HG03342 (cell line): ENCODE measurements at regions not wholly inside any gene's neighbourhood (a gene's known extent, or its start where the extent isn't known, plus 50 kb on each side); places are given as distances from the start of the nearest gene placed in this dataset.

ENCODE experiments used
- ATAC-seq: cut with Tn5 transposase; IDR thresholded peaks from one replicate; pipeline ENCODE4 v1.9.1; 2021; ENCODE audit warnings: mild to moderate bottlenecking, moderate library complexity; ENCODE audit not compliant: unreplicated experiment

DNA sequence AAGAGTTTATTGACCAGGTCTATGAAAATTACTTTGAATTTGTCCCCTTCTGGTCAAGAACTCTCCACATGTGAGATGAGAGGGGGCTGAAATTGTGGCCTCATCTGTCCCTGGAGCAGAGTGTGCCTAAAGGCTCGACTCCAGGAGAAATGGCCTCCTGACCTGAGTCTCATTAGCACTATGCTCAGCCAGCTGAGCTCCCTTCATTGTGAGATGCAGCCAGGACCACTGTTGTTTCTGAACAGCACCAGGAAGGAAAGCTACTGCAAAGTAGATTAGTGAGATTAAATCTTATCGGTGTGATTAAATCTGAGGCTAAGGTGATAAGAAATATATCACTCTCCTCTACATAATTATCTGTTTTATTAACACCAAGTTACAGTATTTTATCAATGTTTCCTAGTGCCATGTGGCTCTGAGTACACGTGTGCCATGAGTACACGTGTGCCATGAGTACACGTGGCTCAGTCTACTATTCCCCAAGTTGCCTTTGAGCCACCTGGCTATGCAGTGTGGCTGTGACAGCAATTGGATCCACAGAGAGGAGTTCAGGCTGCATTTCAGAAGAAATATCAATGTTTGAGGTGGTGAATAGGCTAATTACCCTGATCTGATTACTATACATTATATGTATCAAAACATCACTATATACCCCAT is 126.9 kb downstream of the IPMK start:
- no peak for ATAC-seq

DNA sequence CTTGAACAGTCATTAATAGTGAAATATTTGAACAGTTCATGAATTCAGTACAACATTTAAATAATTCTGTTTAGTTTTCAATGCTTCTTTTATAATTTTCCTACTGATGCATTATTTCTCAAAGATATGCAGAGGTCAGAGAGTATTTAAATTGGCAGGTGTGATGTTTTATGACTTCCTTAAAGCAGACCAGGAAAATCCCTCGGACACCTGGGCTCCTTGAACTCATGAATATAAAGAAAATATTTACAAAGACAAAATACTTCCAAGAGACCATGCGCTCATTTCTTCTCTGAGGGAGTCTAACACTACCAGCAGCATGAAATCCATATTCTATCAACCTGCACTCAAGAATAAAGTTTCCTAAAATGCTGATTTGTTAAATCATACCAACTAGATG is 127.6 kb downstream of the IPMK start:
- ATAC-seq: no peak

DNA sequence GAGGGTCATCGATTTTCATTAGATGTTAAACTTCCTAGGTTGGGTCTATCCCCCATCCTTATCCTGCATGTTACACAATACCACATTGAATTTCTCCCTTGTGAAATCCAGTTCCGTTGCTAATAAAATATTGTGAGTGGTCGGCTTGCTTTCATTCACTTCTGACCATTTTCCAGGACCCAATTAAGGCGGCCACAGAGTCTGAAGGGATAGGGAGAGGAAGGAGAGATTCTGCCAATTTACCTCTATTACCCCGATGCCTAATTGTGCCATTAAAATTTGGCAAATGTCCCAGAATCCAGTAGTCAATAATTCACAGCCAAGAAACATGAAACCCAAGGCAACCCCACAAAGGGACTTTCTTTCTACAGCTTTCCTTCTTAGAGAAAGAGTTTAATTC is 129.9 kb downstream of the IPMK start:
- no peak for ATAC-seq

DNA sequence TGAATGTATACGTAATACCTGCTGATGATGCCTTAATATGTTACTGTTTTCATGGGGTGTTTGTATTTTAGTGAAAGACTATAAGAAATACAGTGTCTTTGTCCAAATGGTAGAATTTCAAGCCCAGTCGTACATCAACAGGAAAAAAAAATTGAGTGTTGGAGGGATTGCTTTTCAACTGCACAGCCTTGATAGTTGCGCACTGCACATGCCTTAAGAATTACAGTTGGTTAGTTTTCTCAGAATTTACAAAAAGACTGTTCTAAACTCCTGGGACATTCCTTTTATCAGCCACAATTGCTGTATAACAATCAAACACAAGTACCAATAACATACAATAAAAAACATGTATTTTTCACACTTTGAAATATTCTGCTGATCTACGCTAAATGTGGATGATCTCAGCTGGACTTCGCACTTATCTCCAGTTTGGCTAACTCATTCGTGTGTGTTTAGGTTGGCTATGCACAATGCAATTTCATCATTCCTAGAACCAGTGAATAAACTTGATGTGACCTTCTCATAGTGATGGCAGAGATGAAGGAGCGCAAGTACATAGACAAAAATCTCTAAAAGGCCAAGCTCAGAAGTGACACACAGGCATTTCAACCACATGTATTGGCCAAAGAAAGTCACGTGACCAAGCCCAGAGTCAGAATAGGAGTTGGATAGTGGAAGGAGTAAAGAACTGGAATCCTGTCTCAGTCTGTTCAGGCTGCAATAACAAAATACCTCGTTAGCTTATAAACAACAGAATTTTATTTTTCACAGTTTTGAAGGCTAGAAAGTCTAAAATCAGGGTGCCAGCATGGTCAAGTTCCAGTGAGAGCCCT is 152.3 kb downstream of the IPMK start:
- no peak for ATAC-seq

GRCh38 chr10:58109731-58110130 is 158.0 kb downstream of the IPMK start:
- no peak for ATAC-seq

DNA sequence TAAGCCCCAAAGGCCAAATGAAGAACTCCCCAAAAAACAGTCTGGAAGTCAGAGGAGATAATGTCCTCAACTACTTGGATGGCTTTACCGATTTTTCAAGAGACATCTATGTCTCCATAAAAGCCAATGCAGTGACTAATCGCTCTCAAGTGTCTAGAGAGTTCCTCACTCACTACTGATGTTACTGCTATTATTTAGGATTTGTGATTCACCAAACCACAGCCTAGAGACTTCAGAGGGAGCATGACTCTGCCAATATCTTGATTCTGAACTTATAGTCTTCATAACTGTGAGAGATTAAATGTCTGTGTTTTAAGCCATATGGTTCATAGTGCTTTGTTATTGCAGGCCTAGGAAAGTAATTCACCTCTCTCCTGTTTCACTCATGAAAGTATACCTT is 160.2 kb downstream of the IPMK start:
- no peak for ATAC-seq

DNA sequence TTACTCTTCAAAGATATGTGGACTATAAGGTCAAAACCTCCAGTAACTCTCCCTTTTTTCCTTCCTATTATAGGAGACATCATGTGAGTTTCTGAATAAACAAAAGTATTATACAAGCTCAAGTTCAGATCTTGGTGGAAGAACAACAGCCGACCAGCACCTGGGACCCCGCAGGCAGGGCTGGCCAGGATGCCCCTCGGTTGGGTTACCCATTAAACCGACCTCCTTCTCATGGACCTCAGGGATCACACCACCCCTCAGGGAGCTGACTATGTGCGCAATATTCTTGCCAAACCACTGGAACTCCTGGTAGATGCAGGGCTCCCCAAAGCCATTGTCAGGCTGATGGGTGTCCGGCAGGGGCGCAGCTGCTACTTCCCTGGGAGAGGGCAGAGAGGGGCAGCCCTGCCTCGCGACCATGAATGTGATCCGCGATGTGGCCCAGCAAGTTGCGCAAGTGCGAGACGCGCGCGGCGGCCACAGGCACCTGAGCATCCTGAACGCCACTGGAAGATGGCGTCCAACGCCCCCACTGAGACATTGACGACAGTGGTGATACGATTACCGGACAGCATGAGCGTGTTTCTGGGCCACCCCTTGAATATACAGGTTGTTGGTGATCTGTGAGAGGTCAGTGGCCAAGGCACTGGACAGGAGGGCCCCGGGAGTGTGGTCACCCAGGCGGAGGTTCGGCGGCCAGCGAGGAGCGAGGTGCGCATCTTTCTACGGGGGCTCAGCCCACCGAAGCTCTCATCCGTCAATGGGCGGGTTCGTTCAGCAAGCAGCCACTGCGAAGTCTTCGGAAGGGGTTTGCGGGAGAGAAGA is 161.3 kb downstream of the IPMK start:
- ATAC-seq: no peak

DNA sequence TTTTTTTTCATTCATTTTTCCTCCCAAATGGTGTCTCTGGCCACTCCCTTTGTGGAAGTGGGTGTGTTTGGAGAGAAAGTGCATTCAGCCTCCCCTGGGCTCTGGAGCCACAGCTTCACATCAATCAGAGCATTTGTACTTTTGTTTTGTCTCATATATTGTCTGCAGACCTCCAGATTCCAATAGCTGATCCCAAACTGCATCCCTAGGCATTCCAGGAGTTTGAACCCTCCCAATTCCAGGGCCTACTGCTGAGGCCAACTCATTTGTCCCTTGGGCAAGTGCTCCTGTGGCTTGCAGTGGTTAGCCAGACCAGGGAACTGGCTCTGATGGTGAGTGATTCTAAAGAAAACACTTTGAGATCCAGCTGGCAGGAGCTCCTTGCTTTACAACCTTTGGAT is 163.3 kb downstream of the IPMK start:
- ATAC-seq: no peak

GRCh38 chr10:58102897-58103296 is 164.8 kb downstream of the IPMK start:
- no peak for ATAC-seq

GRCh38 chr10:58101682-58102081 is 166.0 kb downstream of the IPMK start:
- ATAC-seq: no peak

DNA sequence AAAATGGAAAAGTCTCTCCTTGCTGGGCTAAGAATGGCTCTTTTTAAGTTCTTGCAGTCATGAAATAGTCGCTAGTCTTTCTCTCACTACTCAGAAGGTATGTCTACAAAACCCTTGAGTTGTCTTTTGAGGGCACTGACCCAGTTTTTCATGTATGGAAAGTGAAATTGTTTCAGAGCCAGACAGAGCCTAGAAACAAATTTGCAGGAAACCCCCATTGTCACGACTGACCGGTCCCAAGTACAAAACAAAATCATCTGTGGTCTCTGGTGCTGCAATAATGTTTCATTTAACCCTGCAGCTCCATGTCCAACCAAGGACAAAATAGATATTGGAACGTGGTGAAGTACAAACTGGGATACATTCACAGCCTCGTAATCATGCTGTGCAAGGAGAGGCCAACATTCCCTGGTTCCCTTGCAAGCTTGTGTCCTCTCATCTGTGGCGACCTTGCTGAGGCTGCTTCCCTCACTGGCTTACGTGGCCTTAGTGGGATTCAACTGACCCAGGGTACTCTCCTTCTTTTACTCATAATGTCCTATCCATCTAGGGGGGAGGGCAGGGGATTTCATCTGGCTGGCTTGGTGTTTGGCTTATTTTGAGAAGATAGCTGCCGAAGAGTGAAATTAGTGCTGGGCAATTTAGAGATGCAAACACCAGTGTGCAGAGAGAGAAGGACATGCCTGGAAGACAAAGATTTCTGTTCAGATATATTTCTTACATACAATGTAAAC is 172.5 kb downstream of the IPMK start:
- ATAC-seq: no peak

GRCh38 chr10:58091886-58092285 is 175.8 kb downstream of the IPMK start:
- no peak for ATAC-seq

DNA sequence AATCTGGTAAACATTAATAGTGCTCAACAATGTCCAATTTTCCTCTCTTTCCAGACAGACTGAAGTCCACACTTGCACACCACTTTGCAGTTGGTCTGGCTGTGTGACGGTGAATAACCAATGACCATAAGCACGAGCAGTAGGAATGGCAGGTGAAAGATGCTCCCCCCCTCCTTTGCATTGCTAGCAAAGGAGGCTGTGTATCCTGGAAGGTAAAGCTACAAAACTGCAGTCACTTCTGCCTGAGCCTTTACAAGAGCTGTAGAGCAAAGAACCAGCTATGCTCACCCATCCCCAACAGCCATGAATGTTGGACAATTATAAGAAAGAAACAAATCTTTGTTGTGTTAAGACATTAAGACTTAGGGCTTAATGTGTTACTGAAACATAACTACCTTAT is 178.0 kb downstream of the IPMK start:
- no peak for ATAC-seq

GRCh38 chr10:58087896-58088295 is 179.8 kb downstream of the IPMK start:
- no peak for ATAC-seq

GRCh38 chr10:58086763-58087150 is 180.9 kb downstream of the IPMK start:
- no peak for ATAC-seq

GRCh38 chr10:58086144-58086762 is 181.4 kb downstream of the IPMK start:
- ATAC-seq: no peak

DNA sequence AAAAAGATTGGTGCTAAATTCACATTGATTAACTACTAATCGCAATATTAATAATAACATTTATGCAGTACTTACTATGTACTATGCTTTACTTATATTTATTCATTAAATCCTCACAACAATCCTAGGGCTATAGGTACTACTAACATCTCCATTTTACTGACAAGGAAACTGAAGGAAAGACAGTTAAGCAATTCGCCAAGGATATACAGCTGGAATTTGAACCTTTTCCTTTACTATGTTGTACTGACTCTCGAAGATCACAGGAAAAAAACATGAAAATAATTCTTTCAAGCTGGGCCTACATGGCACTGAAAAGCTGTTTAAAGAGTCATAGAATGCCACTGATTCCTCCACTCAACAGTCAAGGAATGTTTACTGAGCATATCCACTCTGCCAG is 185.4 kb downstream of the IPMK start:
- no peak for ATAC-seq

- ATAC-seq: no peak
Observed at GRCh38 chr10:58081353-58081752, 186.3 kb downstream of the IPMK start.

- ATAC-seq: no peak
Observed at GRCh38 chr10:58079461-58079860, 188.2 kb downstream of the IPMK start.

DNA sequence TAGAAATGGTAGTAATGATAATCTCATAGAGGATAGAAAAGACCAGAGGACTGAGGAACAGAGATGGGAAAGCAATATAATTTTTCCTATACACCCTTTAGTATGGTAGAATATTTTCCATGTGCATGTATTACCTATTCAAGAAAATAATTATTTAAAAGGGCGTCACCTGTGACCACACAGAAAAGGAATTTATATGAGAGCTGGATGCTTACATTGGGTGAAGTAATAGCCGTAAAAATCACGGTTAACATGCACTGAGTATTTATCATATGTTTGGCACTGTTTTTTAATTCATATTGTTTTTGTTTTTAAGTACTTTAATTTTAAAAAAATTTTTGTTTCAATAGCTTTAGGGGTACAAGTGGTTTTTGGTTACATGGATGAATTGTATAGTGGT is 195.1 kb downstream of the IPMK start:
- no peak for ATAC-seq

- ATAC-seq: no peak
Observed at GRCh38 chr10:58070956-58071355, 196.7 kb downstream of the IPMK start.
